ENCODE measurements at regions not wholly inside any gene's neighbourhood (a gene's known extent, or its start where the extent isn't known, plus 50 kb on each side); places are given as distances from the start of the nearest gene placed in this dataset.

DNA sequence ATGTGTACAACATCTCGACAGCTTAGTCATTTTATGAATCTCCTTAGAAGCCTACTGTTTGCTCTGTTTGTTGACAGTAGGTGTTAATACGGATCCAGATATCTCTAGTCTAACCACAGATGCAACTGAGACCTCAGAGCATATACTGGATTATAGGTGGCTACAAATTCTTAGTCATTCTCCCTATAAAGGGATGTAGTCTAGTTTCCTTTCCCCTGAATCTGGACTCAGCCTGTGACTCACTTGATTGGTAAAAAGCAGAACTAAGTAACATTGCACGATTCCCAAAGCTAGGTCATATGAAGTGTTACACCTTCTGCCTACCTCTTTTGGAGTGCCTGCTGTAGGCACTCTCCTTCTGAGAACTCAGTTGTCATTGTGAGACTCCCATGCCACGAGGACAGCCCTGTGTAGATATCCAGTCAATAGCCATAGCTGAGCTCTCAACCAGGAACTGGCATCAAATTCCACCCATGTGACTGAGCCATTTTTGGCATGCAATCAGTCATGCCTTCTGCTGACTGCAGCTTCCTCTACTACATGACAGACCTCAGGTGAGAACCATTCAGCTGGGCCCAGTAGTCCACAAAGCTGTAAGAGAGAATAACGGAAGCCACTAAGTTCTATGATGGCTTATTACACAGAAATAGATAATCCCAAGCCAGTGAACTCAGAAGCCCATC, 135.9 kb upstream of the CHRM3 start:
- TF ChIP-seq, protein P1, sequence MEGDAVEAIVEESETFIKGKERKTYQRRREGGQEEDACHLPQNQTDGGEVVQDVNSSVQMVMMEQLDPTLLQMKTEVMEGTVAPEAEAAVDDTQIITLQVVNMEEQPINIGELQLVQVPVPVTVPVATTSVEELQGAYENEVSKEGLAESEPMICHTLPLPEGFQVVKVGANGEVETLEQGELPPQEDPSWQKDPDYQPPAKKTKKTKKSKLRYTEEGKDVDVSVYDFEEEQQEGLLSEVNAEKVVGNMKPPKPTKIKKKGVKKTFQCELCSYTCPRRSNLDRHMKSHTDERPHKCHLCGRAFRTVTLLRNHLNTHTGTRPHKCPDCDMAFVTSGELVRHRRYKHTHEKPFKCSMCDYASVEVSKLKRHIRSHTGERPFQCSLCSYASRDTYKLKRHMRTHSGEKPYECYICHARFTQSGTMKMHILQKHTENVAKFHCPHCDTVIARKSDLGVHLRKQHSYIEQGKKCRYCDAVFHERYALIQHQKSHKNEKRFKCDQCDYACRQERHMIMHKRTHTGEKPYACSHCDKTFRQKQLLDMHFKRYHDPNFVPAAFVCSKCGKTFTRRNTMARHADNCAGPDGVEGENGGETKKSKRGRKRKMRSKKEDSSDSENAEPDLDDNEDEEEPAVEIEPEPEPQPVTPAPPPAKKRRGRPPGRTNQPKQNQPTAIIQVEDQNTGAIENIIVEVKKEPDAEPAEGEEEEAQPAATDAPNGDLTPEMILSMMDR (IDR thresholded peaks at IDR 0.05; ENCODE audit: borderline replicate concordance, extremely low read depth, low read length, poor library complexity, severe bottlenecking) = no peak
- no peak for TF ChIP-seq EZH2 (IDR thresholded peaks at IDR 0.05; ENCODE audit: borderline replicate concordance, low read depth, low read length, severe bottlenecking)
- Histone ChIP-seq H3K4me2 (ENCODE audit: insufficient read depth, low read length) (no peak overlapping the region), H3K9ac (ENCODE audit: low read depth, low read length) (no peak overlapping the region), H3K27ac (ENCODE audit: low read length) (no peak overlapping the region), H4K20me1 (ENCODE audit: insufficient read depth, low read length) (no peaks in the 10 kb centered on the region), H3K79me2 (ENCODE audit: insufficient read depth, low read length) (no peaks in the 10 kb centered on the region), H3K27me3 (ENCODE audit: insufficient read depth, low read length, poor library complexity) (no peaks in the 10 kb centered on the region), H3K36me3 (ENCODE audit: insufficient read depth, low read length) (no peaks in the 10 kb centered on the region), H3K4me1 (ENCODE audit: insufficient read depth, low read length) (no peaks in the 10 kb centered on the region), H3K4me3 (ENCODE audit: low read depth in 1 of 2, low read length in 2 of 2) (no peak overlapping the region), H2AFZ (ENCODE audit: low read depth, low read length) (no peak overlapping the region), H3K9me3 (ENCODE audit: insufficient read depth, low read length, severe bottlenecking) (no peaks in the 10 kb centered on the region)
- DNase-seq (no peak), ATAC-seq (ENCODE audit: insufficient read depth, low read depth) (no peak)

DNA sequence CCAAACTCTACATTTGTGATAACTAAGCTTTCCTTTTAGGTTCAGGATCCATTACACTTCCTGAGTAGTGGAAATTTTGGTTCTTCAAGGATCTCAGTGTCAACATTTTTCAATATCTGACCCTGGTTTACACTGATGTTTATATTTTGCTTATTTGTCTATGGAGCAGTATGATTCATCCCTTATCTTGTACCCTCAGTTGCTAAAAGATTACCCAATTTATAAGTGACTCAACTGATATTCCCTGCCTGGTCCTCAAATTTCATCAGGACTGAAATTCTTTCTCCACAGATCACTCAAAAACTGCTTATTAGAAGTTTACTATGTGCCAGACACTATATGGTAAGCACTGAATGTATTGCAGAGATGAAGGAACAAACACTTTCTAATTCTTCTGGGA, 139.1 kb upstream of the CHRM3 start:
- H3K9me3 ChIP-seq (ENCODE audit: insufficient read depth, low read length, severe bottlenecking) = no peaks in the 10 kb centered on the region
- H3K27ac ChIP-seq (ENCODE audit: low read length) = no peak overlapping the region
- no peaks in the 10 kb centered on the region for H3K79me2 ChIP-seq (ENCODE audit: insufficient read depth, low read length)
- no peak overlapping the region for H2AFZ ChIP-seq (ENCODE audit: low read depth, low read length)
- ATAC-seq (ENCODE audit: insufficient read depth, low read depth) (no peak), DNase-seq (no peak)
- H3K4me1 ChIP-seq (ENCODE audit: insufficient read depth, low read length) = no peaks in the 10 kb centered on the region
- no peak overlapping the region for H3K9ac ChIP-seq (ENCODE audit: low read depth, low read length)
- no peak overlapping the region for H3K4me2 ChIP-seq (ENCODE audit: insufficient read depth, low read length)
- no peaks in the 10 kb centered on the region for H3K27me3 ChIP-seq (ENCODE audit: insufficient read depth, low read length, poor library complexity)
- no peaks in the 10 kb centered on the region for H4K20me1 ChIP-seq (ENCODE audit: insufficient read depth, low read length)
- TF ChIP-seq, protein P1 (IDR thresholded peaks at IDR 0.05; ENCODE audit: borderline replicate concordance, extremely low read depth, low read length, poor library complexity, severe bottlenecking) = no peak
- TF ChIP-seq EZH2 (IDR thresholded peaks at IDR 0.05; ENCODE audit: borderline replicate concordance, low read depth, low read length, severe bottlenecking) = no peak
- no peak overlapping the region for H3K4me3 ChIP-seq (ENCODE audit: low read depth in 1 of 2, low read length in 2 of 2)
- H3K36me3 ChIP-seq (ENCODE audit: insufficient read depth, low read length) = no peaks in the 10 kb centered on the region

GRCh38 chr1:239244084-239244483, 142.3 kb upstream of the CHRM3 start:
- Histone ChIP-seq H3K27me3 (ENCODE audit: insufficient read depth, low read length, poor library complexity) (no peaks in the 10 kb centered on the region), H3K4me3 (ENCODE audit: low read depth in 1 of 2, low read length in 2 of 2) (no peak overlapping the region), H3K9me3 (ENCODE audit: insufficient read depth, low read length, severe bottlenecking) (no peaks in the 10 kb centered on the region), H3K36me3 (ENCODE audit: insufficient read depth, low read length) (no peaks in the 10 kb centered on the region), H3K4me2 (ENCODE audit: insufficient read depth, low read length) (no peak overlapping the region), H4K20me1 (ENCODE audit: insufficient read depth, low read length) (no peaks in the 10 kb centered on the region), H2AFZ (ENCODE audit: low read depth, low read length) (no peak overlapping the region), H3K4me1 (ENCODE audit: insufficient read depth, low read length) (no peaks in the 10 kb centered on the region), H3K9ac (ENCODE audit: low read depth, low read length) (no peak overlapping the region), H3K79me2 (ENCODE audit: insufficient read depth, low read length) (no peaks in the 10 kb centered on the region), H3K27ac (ENCODE audit: low read length) (no peak overlapping the region)
- no peak for TF ChIP-seq EZH2 (IDR thresholded peaks at IDR 0.05; ENCODE audit: borderline replicate concordance, low read depth, low read length, severe bottlenecking)
- TF ChIP-seq, protein P1 (IDR thresholded peaks at IDR 0.05; ENCODE audit: borderline replicate concordance, extremely low read depth, low read length, poor library complexity, severe bottlenecking) = no peak
- DNase-seq (no peak), ATAC-seq (ENCODE audit: insufficient read depth, low read depth) (no peak)

Measured in DND-41 (cell line).